ENCODE measurements at regions not wholly inside any gene's neighbourhood (a gene's known extent, or its start where the extent isn't known, plus 50 kb on each side); places are given as distances from the start of the nearest gene placed in this dataset.
A peak's percentile ranks its signal among the peaks of the same experiment; 100 is the strongest.

DNA sequence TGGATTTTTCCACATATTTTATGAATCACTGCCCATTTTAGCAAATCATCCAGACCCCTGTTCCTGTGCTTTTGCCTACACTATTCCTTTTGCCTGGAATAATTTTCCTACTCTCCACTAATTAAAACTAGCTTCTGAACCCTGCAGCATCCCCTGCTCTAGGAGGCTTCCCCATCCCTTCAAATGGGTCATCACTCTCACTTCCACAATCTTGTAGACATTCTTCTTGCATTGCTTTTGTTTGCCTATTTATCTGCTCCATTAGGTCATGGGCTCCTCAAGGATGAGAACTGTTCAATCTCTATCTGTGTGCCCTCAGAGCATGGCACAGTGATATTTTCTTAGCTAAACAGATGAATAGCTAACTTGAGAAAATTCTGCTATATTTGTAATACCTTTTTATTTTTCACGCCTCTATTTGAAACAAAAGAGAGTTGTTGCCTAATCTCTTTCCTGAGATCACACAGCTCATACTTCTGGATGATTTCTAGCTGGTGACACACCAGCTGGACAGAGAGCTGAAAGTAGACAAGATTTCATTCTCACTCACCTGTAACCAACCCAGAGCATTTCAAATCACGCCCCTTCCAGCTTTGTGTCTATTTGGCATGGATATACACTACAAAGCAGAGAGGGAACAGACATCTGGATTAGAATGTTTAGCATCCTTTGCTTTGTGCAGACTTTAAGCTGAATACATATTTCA is 466.0 kb downstream of the FOXO1 start:
- no peak for DNase-seq

DNA sequence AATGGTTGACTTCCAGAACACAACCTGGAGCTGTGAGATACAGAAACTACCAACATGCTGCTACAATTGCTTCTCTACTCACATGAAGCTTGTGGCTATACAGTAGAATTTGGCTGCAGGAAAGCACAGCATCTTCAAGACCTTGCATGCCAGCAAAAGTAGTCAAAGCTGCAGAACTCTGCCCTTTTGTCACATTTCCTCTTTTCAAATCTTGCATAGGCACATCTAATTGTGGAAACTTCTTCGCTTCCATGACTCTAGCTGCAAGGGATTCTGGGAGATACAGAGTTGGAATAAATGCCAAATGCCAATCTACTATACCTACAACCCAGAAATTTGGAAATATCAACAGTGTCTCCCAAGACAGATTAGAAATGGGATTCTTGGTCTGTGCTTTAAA is 462.2 kb downstream of the FOXO1 start:
- no peak for DNase-seq

DNA sequence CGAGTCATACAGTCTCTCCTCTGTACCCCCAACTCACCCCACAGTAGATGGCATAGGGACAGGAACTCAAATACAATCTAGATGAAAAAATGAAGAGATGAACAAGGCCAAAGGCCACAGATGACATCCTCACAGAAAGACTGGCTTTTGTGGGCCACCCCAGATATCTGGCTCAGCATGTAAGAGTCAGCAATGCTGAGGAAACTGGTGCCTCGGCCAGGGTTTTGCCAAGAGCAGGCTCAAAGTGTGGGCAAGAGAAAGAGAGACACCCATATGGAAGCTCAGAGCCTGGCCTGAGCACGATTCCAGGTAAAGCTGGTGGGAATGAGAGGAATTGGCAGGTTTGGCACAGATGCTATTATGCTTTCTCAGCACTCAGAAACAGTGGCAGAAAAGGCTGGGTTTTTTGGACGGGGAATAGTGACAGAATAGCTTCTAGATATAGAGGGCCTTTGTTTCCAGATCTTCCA is 460.6 kb downstream of the FOXO1 start:
- no peak for DNase-seq

DNA sequence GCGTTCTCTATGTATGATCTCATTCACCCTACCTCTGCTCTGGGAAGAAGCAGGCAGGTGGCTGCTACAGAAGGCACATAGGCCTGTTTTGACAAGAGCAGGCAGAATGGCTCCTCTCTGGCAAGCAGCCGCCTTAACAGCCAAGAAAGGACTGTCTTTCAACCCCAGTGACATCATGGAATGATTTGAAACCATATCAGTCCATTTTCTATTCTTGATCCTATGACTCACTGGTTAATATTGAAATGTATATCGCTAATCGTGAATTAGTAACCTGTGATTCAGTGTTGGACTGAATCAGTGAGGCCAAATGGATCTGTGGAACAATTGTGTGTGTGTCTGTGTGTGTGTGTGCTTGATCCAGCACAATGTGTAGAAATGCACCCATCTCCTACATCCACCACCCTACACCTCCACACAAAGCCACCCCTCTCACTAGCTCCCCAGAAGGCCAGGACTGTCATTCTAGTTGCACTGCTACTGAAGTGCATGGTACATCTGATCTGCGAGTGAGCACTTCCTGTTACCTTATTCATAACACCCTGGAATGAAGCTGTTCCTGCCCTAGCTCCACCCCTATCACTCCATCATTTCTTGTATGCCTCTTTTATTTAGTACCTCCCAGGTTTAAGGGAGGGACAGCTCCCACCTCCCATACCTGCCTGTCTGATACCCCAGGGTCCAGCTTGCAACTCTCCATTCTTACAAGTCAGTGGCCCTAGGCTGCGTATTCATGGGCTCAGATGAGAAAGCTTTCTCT is 460.0 kb downstream of the FOXO1 start:
- DNase-seq: peak; percentile 61

DNA sequence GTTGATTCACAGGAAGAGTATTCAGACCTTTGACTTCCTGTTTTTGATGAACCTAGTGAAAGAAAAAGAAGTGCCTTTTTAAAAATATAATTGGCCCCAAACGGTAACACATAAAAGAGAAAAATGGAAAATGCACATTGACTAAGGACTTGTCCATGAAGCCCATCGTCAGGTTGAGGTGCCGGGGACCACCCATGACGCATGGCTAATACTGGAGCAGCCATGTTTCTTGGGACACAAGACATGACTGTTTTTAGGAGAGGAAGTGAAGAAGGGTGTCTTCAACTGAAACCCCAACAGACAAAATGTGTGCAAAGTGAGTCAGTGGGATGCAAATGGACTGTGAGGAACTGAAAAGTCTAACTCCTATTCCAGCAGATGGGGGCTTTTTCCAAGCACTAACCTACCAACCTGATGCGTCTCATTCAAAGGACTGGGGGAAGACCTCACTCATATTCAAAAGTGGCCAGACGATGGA is 459.4 kb downstream of the FOXO1 start:
- DNase-seq: no peak

DNA sequence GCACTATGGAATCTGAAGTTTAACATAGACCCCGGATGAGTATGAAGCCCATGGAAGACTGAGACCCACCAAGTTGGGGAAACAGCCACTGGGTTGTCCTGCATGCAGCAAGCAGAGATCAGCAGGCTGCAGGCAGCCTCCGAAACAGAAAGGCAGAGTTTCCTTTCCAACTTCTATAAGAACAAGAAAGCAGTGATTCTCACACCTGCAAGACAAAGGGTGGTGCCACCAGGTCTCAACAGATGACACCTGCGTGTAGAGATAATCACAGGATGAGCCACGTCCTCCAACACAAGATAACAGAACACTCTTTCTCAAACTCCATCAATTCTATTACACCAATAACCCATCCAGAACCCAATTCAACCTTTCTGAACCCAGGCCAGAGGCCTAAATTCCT is 457.9 kb downstream of the FOXO1 start:
- no peak for DNase-seq

DNA sequence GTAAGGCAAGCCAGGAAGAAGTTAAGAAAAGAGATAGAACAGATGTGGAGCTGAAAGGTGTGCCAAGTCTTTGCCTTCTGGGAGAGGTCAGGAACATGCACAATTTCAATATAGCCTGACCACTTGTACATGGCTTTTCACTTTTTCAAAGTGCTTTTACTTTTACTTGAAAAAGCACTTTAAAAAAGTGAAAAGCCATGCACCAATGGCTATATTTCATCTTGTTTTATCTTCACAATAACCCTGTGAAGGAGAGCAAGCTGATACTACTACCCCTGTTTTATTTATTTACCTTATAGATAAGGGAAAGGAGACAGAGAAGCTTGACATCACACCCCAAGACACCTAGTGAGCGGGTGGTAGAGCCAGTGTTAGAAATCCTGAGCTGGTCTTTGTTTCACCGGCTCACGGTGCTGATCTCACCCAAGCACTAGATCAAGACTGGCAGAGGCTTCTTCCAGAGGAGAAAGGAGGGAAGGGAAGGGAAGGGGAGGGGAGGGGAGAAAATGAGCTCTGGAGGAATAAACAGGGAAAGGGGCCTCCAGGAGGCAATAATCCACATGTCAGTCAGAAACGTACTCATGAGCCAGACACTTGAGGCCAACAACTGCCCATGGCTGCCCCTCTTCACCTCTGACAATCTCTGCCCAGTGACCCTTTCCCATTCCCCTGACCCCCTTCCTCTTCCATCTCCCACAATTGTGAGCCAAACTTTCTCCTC is 455.4 kb downstream of the FOXO1 start:
- DNase-seq: no peak

DNA sequence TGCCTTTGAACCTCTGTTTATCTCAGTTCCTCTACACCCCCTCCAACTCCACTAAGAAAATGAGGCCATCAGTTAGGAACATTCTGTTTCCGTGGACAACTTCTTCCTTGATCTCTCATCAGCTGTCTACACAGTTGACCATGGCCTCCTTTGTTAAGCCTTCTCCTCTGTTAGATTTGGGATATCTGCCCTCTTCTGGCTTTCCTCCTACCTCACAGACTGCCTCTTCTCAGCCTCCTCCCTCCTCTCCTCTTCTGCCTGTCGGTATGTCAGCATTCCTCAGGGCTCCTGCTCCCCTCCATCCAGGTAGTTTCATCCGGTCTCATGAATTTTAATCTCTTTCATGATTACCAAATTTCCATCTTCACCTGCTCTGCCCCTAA is 454.9 kb downstream of the FOXO1 start:
- no peak for DNase-seq

DNA sequence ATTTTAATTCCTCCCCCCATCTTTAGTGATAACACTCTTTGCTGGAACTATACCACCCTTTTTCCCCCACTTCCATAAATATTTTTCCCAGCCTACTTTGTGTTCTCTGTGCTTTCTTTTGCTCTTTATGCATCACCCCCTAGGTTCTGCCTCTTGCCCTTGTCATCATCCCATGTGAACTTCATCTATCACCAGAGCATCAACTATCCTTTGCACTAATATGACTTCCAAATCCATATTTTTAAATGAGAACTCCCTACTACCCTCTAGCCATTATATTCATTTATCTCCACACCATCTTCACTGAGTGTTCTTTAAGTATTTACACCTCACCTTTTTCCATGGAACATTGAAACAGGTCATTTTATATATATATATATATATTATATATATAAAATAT is 452.7 kb downstream of the FOXO1 start:
- DNase-seq: no peak

DNA sequence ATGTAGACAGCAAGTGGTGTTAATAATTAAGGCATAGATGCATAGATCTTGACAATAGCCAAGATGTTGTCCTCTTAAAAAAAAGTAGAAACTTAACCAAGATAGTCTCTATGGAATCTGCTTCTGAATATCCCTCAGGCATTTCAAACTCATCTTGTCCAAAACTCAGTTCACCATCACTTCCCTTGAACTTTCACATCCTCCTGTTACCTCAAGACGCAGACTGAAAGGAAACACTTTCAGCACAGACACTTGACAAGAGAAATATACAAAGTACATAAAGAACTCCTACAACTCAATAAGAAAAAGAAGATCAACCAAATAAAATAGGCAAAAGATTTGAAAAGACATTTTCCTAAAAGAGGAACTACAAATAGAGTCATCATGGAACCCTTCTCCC is 451.1 kb downstream of the FOXO1 start:
- no peak for DNase-seq

DNA sequence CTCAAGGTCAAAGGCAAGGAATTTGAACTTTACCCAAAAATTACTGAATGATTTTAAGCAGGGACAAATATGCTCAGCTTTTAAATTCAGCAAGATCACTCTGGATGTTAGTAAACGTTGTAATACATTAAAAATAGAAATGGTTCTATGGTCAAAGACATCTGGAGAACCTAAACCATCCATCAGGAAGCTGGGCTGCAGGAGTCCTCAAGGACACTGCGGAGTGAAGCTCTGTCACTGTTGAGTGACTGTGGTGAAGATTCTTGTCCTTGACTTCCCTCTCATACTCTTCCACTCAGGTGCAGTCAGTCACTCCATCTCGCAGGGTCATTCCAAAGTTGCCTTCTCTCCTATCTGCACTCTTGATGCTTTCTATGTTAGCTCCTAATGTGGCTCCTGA is 450.7 kb downstream of the FOXO1 start:
- no peak for DNase-seq

DNA sequence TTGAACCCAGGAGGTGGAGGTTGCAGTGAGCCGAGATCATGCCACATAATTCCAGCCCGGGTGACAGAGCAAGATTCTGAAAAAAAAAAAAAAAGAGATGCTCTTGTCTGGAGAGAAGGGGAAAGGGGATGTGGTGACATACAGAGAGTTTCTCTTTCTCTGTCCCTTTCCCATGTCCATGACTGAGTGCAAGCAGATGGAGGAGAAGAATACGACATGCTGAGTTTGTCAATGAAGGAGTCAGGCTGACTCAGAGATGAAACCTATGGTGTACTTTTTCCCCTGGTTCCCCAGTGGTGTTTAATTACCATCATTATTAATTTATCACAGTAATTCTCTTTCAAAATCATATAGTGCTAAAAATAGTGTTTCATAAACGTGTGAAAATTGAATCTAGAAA is 448.8 kb downstream of the FOXO1 start:
- no peak for DNase-seq

DNA sequence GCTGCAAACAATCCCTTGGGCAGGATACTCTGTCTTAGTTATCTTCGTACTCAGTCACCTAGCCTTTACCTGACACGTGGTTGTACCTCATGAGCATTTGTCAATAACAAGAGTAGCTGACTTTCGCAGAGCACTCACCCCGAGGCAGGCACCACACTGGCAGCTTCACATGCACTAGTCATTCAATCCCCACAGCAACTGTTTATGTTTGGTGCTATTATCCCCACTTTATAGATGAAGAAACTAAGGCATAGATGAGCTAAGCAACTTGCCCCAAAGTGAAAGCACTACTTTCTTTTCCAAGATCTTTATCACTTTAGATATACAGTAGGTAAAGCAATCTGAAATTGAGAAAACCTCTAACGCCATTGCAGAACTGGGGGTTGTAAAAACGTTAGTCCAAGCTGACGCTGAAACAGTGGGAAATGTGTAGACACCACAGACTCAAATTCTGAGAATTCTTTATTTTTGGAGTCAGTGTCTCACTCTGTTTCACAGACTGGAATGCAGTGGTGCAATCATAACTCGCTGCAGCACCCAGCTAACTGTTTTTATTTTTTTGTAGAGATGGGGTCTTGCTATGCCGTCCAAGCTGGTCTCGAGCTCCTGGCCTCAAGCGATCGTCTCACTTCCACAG is 446.0 kb downstream of the FOXO1 start:
- DNase-seq: no peak

DNA sequence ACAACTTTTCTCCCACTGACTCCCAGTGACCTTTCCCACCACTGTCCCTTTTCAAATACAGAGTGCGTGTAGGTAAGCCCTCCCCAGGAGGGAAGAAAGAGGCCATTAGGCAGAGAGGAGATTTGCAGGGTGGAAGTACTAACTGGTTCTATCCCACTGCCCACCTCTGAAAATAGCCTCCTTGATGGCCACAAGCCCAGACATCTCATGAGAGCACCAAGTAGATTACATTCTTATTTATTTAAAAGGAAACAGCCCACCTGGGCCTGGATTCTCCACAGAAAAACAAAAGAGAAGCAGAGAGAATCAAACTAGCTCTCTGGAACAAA is 445.3 kb downstream of the FOXO1 start:
- no peak for DNase-seq

DNA sequence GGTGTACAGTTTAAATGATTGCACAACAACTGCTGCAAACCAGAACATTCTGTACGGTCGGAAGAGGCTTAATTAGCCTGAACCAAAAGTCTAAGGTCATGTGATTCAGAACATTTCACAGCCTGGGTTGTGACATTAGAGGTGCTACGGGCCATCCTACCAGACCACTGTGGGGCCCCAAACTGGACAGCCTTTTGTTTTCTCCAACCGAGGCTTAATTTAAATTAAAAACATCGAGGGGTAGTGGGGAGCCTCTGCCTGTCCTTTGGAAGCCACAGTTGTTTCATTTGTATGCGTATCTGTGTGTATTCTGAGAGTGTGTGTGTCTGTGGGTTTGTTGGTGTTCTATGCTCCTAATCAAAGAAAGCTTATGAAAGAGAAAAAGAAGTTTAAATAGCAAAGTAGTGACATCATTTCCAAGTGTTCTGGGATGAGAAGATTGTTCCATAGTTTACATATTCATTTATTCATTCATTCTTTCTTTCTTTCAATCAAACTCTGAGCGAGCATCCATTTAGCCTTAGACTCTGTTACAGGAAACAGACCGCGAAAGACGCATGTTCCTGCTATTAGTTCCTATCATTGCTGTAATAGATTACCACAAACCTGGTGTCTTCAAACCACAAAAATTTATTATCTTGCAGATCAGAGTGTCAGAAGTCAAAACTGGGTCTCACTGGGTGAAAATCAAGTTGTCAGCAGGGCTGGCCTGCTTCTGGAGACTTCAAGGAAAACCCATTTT is 444.8 kb downstream of the FOXO1 start:
- DNase-seq: peak; percentile 39

DNA sequence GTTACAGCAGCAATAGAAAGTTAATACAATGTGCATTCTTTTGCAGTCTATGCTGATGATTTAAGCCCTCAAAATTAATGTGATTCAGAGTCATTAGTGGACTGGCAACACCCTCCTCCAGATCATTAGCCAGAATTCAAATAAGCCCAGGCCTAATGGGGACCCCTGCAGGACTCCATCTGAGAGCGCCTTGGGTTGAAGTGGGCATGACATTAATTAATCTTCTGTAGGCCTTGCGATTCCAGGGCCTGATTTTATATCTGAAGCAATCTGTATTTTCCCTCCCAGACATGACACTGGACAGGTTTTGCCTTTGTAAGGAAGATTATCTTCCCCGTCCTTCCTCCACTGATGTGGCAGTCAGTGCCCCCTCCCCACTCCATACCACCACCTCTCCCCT is 442.9 kb downstream of the FOXO1 start:
- DNase-seq: no peak

DNA sequence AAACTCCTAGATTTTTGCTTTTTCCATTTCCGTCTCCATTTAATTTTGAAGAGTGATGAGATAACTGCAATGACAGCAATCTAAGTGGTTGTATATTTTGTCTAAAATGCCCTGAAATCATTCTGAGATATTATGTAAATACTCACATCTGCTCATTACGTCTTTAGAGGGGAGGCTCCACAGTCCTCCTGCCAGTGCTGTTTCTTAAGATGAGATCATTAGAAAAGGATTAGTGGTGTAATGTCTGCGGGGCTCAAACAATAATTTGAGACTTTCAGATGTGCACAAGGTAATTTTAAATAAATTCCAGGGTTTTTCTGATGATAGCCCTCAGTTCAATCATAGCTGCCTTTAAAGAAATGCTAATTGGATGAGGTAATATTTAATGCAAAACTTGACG is 437.9 kb downstream of the FOXO1 start:
- no peak for DNase-seq

DNA sequence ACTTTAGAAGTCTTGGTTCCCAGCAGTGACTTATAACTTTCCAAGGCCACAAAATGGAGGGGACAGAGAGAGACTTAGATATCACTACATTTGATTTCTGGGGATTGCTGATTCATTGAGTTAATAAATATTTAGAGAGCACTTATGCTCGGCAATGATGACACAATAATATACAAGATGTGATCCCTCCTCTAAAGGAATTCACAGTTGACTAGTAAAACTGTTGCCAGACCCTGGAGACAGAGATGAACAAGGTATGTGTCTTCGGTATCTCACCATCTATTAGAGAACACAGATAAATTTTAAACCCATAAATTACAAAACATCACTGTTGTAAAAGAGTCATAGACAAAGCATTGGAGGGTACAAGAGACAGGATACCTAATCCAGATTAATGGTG is 437.5 kb downstream of the FOXO1 start:
- DNase-seq: no peak

DNA sequence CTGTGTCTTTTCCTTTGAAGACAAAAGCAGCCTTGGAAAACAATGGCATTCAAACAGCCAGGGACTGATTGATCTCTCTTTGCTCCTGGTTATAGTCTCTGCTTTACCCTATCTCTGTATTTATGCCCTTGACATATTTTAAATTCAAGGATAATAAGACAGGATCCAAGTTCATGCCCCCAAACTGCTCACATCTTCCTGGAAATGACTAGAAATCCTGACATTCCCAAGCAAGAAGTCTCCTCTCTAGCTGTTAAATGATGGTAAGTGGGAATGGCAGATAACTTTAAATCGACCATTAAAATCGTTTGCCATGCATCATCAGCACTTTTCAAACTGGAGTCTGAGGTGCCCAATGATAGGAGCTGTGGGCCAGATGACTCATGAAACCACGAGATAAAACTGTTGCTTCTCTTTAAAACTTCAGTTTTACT is 435.6 kb downstream of the FOXO1 start:
- no peak for DNase-seq

DNA sequence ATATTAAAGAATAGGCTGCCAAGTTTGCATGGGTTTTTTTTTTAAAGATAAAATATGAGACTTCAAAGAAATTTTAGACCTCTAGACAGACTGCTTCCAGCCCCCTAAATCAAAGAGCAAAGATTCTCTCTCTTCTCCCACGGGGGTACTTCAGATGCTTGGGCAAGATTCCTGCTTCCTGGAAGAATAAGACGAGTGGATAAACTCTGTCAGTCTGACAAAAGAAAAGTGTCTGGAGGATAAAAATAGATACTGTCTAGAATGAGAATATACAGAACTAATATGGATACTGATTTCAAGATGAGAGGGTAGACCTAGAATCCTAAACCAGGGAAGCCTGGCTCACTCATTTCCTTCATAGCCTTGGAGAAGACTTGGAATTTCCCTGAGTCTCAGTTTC is 435.1 kb downstream of the FOXO1 start:
- DNase-seq: no peak

DNA sequence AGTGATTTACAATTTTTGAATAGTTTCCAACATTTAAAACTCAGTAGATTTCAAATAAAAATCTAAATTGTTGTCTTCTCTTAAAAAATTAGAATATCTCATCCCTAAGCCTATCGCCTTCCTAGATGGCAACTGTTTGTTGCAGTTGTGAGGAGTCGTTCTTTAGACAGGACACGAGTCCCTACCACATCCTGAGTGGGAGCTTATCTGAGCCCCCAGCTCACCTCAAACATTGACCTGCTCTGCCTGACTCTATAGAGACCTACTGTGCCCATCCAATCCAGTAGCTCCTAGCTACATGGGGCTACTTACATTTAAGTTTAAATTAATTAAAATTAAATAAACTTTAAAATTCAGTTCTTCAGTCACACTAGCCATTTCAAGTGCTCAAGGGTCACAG is 434.7 kb downstream of the FOXO1 start:
- DNase-seq: no peak

DNA sequence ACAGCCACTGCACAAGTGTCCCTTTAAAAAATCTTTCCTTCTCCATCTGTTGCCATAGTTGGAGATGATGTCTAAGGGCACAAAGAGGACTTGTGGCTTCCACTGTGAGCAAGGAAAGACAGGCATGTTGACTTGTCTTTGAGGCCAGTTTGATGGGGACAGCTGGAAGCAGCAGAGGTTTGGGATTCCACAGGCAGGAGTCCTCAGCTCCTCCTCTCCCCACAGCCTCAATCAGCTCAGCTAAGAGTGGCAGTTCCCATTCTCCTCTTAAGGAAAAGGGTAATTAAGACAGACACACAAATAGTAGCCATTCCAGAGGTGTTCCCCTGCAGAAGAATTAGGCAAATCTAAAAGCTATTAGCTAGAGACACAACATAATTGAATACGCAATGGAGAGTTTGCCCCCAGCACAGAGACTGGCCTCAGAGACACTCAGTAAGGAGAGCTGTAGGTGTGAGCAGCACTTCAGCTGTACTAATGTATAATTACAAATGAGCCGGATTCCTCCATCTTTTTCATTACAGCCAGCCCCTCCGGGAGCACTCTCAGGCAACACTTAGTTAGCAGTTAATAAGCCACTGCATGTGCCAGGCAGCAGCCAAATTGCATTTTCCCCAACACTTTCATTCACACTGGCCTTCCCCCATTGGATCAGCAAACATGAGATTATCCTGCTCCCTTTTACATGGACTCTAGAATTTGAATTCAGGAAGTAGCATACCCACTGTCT is 434.0 kb downstream of the FOXO1 start:
- no peak for DNase-seq
